Loucy (cell line): ENCODE measurements at regions not wholly inside any gene's neighbourhood (a gene's known extent, or its start where the extent isn't known, plus 50 kb on each side); places are given as distances from the start of the nearest gene placed in this dataset.

Experiments used
- EZH2phosphoT487 ChIP-seq: fragments of 200-600 bp; IDR thresholded peaks from 2 replicates; pipeline ENCODE4 v1.6.1; 2018; ENCODE audit warnings: antibody characterized with exemption, mild to moderate bottlenecking, moderate library complexity, borderline replicate concordance
- TF ChIP-seq, protein P1 (sequence below): fragments of 200-600 bp; sonication (generic); conservative IDR thresholded peaks from 2 replicates; pipeline ENCODE4 v1.5.1; 2014; ENCODE audit warnings: mild to moderate bottlenecking, antibody characterized with exemption, low read length

DNA sequence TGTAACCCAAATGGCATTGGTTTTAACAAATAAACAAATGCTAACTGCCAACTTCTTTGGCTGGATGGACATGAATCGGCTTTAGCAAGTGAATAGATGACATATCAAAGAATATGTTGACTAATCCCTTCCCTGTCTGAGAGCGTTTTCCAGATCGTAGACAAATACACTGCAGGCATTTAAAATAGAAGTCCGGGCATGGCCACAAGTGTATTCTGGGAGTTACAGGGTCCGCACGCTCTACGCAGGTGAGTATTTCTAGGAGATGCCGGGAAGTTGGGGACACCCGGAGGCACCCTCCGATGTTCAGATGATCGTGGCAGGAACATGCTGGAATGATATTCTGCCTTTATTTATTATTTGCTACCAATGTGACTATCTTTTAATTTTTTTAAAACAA lies 53.2 kb upstream of the ZNF536 start:
- TF ChIP-seq, protein P1, sequence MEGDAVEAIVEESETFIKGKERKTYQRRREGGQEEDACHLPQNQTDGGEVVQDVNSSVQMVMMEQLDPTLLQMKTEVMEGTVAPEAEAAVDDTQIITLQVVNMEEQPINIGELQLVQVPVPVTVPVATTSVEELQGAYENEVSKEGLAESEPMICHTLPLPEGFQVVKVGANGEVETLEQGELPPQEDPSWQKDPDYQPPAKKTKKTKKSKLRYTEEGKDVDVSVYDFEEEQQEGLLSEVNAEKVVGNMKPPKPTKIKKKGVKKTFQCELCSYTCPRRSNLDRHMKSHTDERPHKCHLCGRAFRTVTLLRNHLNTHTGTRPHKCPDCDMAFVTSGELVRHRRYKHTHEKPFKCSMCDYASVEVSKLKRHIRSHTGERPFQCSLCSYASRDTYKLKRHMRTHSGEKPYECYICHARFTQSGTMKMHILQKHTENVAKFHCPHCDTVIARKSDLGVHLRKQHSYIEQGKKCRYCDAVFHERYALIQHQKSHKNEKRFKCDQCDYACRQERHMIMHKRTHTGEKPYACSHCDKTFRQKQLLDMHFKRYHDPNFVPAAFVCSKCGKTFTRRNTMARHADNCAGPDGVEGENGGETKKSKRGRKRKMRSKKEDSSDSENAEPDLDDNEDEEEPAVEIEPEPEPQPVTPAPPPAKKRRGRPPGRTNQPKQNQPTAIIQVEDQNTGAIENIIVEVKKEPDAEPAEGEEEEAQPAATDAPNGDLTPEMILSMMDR, result no peak
- no peak for TF ChIP-seq EZH2phosphoT487
